ENCODE measurements at regions not wholly inside any gene's neighbourhood (a gene's known extent, or its start where the extent isn't known, plus 50 kb on each side); places are given as distances from the start of the nearest gene placed in this dataset.

- no peak for TF ChIP-seq ZNF121 (CRISPR knock-in tag; IDR thresholded peaks at IDR 0.05)
- TF ChIP-seq, protein P1, sequence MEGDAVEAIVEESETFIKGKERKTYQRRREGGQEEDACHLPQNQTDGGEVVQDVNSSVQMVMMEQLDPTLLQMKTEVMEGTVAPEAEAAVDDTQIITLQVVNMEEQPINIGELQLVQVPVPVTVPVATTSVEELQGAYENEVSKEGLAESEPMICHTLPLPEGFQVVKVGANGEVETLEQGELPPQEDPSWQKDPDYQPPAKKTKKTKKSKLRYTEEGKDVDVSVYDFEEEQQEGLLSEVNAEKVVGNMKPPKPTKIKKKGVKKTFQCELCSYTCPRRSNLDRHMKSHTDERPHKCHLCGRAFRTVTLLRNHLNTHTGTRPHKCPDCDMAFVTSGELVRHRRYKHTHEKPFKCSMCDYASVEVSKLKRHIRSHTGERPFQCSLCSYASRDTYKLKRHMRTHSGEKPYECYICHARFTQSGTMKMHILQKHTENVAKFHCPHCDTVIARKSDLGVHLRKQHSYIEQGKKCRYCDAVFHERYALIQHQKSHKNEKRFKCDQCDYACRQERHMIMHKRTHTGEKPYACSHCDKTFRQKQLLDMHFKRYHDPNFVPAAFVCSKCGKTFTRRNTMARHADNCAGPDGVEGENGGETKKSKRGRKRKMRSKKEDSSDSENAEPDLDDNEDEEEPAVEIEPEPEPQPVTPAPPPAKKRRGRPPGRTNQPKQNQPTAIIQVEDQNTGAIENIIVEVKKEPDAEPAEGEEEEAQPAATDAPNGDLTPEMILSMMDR (CRISPR knock-in tag; IDR thresholded peaks at IDR 0.05): no peak
- TF ChIP-seq, protein P2, sequence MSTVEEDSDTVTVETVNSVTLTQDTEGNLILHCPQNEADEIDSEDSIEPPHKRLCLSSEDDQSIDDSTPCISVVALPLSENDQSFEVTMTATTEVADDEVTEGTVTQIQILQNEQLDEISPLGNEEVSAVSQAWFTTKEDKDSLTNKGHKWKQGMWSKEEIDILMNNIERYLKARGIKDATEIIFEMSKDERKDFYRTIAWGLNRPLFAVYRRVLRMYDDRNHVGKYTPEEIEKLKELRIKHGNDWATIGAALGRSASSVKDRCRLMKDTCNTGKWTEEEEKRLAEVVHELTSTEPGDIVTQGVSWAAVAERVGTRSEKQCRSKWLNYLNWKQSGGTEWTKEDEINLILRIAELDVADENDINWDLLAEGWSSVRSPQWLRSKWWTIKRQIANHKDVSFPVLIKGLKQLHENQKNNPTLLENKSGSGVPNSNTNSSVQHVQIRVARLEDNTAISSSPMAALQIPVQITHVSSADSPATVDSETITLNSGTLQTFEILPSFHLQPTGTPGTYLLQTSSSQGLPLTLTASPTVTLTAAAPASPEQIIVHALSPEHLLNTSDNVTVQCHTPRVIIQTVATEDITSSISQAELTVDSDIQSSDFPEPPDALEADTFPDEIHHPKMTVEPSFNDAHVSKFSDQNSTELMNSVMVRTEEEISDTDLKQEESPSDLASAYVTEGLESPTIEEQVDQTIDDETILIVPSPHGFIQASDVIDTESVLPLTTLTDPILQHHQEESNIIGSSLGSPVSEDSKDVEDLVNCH (CRISPR knock-in tag; IDR thresholded peaks at IDR 0.05): no peak
- TF ChIP-seq GABPB1 (CRISPR knock-in tag; IDR thresholded peaks at IDR 0.05): no peak
- no peak for TF ChIP-seq NR3C1 (CRISPR knock-in tag; IDR thresholded peaks at IDR 0.05)
- no peak for TF ChIP-seq JUND (CRISPR knock-in tag; IDR thresholded peaks at IDR 0.05)
- TF ChIP-seq NKX3-1 (CRISPR knock-in tag; IDR thresholded peaks at IDR 0.05): no peak
- no peak for TF ChIP-seq ATF1 (CRISPR knock-in tag; IDR thresholded peaks at IDR 0.05)
- TF ChIP-seq TFDP2 (CRISPR knock-in tag; IDR thresholded peaks at IDR 0.05): no peak
- no peak for TF ChIP-seq POLR2A (IDR thresholded peaks at IDR 0.05; ENCODE audit: insufficient read depth in 1 of 2, low read depth in 2 of 2, low read length in 2 of 2)
- TF ChIP-seq ZNF281 (CRISPR knock-in tag; IDR thresholded peaks at IDR 0.05; ENCODE audit: borderline replicate concordance): no peak
- no peak for TF ChIP-seq ZNF446 (CRISPR knock-in tag; IDR thresholded peaks at IDR 0.05)
Observed at GRCh38 chr18:11237484-11237883, 88.1 kb upstream of the PIEZO2 start.
